ENCODE measurements at regions not wholly inside any gene's neighbourhood (a gene's known extent, or its start where the extent isn't known, plus 50 kb on each side); places are given as distances from the start of the nearest gene placed in this dataset.

DNA sequence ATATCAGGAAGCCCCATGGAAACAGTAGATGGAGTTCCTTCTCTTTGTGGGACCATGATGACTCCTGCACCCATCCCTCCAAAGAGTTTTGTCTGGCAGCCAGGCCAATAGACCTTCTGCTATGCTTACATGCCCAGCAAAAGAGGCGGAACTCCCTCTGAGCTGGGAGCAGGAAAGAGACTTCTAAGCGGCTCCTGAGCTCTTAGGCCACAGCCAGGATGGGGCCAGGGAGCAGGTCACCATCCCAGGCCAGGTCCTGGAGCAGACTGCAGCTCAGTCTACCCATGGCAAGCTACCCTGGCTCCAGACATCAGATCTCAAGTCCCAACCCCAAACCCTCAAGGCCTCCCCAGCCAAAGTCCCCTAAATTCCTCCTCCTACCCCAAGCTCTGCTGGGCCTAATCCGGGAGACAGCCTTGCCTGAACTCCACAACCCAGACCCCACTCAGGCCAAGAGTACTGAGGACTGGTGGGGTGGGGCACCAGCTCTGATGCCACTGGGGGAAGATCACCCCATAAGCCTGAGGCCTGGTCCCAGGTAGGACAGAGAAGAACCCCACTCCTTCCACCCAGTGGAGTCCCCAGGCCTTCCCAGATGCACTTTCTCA lies 387.9 kb downstream of the MATN1 start:
- TF ChIP-seq GATA2 (IDR thresholded peaks at IDR 0.05; ENCODE audit: low read depth, low read length) (no peak), GATA3 (IDR thresholded peaks at IDR 0.05; ENCODE audit: low read depth, low read length) (no peak)

Measured in SH-SY5Y (cell line).